ENCODE measurements at regions not wholly inside any gene's neighbourhood (a gene's known extent, or its start where the extent isn't known, plus 50 kb on each side); places are given as distances from the start of the nearest gene placed in this dataset.

- H3K4me1 ChIP-seq, result no peaks in the 10 kb centered on the region
- H3K9me3 ChIP-seq, result no peaks in the 10 kb centered on the region
- H3K36me3 ChIP-seq, result no peaks in the 10 kb centered on the region
- no peak for TF ChIP-seq POLR2A (IDR thresholded peaks at IDR 0.05)
- no peak for TF ChIP-seq CTCF (IDR thresholded peaks at IDR 0.05)
- no peak for TF ChIP-seq POLR2AphosphoS5 (IDR thresholded peaks at IDR 0.05)
- no peak for TF ChIP-seq EP300 (IDR thresholded peaks at IDR 0.05)
- H3K4me3 ChIP-seq, result no peak overlapping the region
- ATAC-seq (ENCODE audit: low FRiP score in 2 of 2), result no peak
- no peaks in the 10 kb centered on the region for H3K27me3 ChIP-seq
- no peak for DNase-seq
- no peak overlapping the region for H3K27ac ChIP-seq
- 57 to 68% methylated on average over 5 of the region's 5 CpGs for WGBS, 2 donors
Measured at GRCh38 chr18:41783065-41783818, 171.8 kb upstream of the PIK3C3 start.

- no peaks in the 10 kb centered on the region for H3K36me3 ChIP-seq
- H3K9me3 ChIP-seq, result no peaks in the 10 kb centered on the region
- H3K27ac ChIP-seq, result no peak overlapping the region
- TF ChIP-seq EP300 (IDR thresholded peaks at IDR 0.05) (no peak), CTCF (IDR thresholded peaks at IDR 0.05) (no peak), POLR2AphosphoS5 (IDR thresholded peaks at IDR 0.05) (no peak), POLR2A (IDR thresholded peaks at IDR 0.05) (no peak)
- no peaks in the 10 kb centered on the region for H3K4me1 ChIP-seq
- DNase-seq, result no peak
- H3K4me3 ChIP-seq, result no peak overlapping the region
- no peaks in the 10 kb centered on the region for H3K27me3 ChIP-seq
- no peak for ATAC-seq (ENCODE audit: low FRiP score in 2 of 2)
- 45 to 74% methylated on average over 1 of the region's 1 CpG for WGBS, 2 donors
Measured at GRCh38 chr18:41771973-41772372, 183.1 kb upstream of the PIK3C3 start.

GRCh38 chr18:41769265-41769664 lies 185.8 kb upstream of the PIK3C3 start:
- H3K36me3 ChIP-seq, result no peaks in the 10 kb centered on the region
- TF ChIP-seq EP300 (IDR thresholded peaks at IDR 0.05) (no peak), POLR2A (IDR thresholded peaks at IDR 0.05) (no peak), POLR2AphosphoS5 (IDR thresholded peaks at IDR 0.05) (no peak), CTCF (IDR thresholded peaks at IDR 0.05) (no peak)
- WGBS, 2 donors, result 44 to 61% methylated on average over 1 of the region's 1 CpG
- no peaks in the 10 kb centered on the region for H3K27me3 ChIP-seq
- H3K4me1 ChIP-seq, result no peaks in the 10 kb centered on the region
- H3K9me3 ChIP-seq, result no peaks in the 10 kb centered on the region
- no peak overlapping the region for H3K27ac ChIP-seq
- no peak overlapping the region for H3K4me3 ChIP-seq
- DNase-seq (no peak), ATAC-seq (ENCODE audit: low FRiP score in 2 of 2) (no peak)

- TF ChIP-seq EP300 (IDR thresholded peaks at IDR 0.05) (no peak), POLR2AphosphoS5 (IDR thresholded peaks at IDR 0.05) (no peak)
- no peaks in the 10 kb centered on the region for H3K27me3 ChIP-seq
- 72 to 81% methylated on average over 2 of the region's 2 CpGs for WGBS, 2 donors
Measured at GRCh38 chr18:41768467-41768866, 186.6 kb upstream of the PIK3C3 start.

GRCh38 chr18:41767960-41768359 lies 187.1 kb upstream of the PIK3C3 start:
- Histone ChIP-seq H3K36me3 (no peaks in the 10 kb centered on the region), H3K27me3 (no peaks in the 10 kb centered on the region), H3K4me1 (no peaks in the 10 kb centered on the region), H3K27ac (no peak overlapping the region), H3K4me3 (no peak overlapping the region), H3K9me3 (no peaks in the 10 kb centered on the region)
- no peak for TF ChIP-seq POLR2A (IDR thresholded peaks at IDR 0.05)
- no peak for TF ChIP-seq CTCF (IDR thresholded peaks at IDR 0.05)
- TF ChIP-seq POLR2AphosphoS5 (IDR thresholded peaks at IDR 0.05), result no peak
- no peak for TF ChIP-seq EP300 (IDR thresholded peaks at IDR 0.05)
- no peak for DNase-seq
- 58 to 59% methylated on average over 4 of the region's 4 CpGs for WGBS, 2 donors
- no peak for ATAC-seq (ENCODE audit: low FRiP score in 2 of 2)

More at GRCh38 chr18:41768467-41768866, 186.6 kb upstream of the PIK3C3 start:
- no peak for ATAC-seq (ENCODE audit: low FRiP score in 2 of 2)
- H3K4me1 ChIP-seq, result no peaks in the 10 kb centered on the region
- no peak for DNase-seq
- H3K4me3 ChIP-seq, result no peak overlapping the region
- no peaks in the 10 kb centered on the region for H3K9me3 ChIP-seq
- no peak overlapping the region for H3K27ac ChIP-seq
- no peaks in the 10 kb centered on the region for H3K36me3 ChIP-seq
